Testis (tissue), 2 donors: ENCODE measurements at regions not wholly inside any gene's neighbourhood (a gene's known extent, or its start where the extent isn't known, plus 50 kb on each side); places are given as distances from the start of the nearest gene placed in this dataset.

Experiments used
- POLR2A ChIP-seq: fragments of 450-650 bp; IDR thresholded peaks from one replicate; pipeline ENCODE4 v1.6.1; 2017; ENCODE audit warnings: antibody characterized with exemption, mild to moderate bottlenecking, moderate library complexity
- TF ChIP-seq, protein P1 (sequence below), 3 experiments: fragments of 450-650 bp in 2 of 3; fragments of 200-600 bp in 1 of 3; sonication (generic) in 1 of 3; IDR thresholded peaks; one replicate each; pipeline ENCODE4 v1.5.1; 2016 to 2019; ENCODE audit warnings: antibody characterized with exemption in 3 of 3, mild to moderate bottlenecking in 2 of 3, moderate library complexity in 1 of 3

DNA sequence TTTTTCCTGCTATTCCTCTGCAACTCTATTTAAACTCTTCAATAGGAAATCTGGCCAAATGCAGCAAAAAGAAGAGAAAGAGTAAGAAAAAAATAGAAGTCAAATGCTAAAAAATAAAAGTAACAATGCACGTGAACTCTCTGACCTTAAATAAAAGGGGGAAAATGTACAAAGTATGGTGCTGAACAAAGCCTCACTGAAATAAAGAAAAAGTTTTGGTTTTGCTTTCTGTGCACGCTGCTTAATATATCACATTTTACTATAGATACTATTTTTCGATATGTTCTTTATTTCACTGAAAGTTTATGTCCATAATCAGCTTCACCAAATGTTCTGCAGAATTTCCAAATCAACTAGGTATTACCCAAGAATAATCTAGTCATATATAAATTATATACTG, 396.3 kb downstream of the CBLN2 start:
- TF ChIP-seq POLR2A = no peak
- TF ChIP-seq, protein P1, sequence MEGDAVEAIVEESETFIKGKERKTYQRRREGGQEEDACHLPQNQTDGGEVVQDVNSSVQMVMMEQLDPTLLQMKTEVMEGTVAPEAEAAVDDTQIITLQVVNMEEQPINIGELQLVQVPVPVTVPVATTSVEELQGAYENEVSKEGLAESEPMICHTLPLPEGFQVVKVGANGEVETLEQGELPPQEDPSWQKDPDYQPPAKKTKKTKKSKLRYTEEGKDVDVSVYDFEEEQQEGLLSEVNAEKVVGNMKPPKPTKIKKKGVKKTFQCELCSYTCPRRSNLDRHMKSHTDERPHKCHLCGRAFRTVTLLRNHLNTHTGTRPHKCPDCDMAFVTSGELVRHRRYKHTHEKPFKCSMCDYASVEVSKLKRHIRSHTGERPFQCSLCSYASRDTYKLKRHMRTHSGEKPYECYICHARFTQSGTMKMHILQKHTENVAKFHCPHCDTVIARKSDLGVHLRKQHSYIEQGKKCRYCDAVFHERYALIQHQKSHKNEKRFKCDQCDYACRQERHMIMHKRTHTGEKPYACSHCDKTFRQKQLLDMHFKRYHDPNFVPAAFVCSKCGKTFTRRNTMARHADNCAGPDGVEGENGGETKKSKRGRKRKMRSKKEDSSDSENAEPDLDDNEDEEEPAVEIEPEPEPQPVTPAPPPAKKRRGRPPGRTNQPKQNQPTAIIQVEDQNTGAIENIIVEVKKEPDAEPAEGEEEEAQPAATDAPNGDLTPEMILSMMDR (IDR thresholded peaks at IDR 0.05) = no peak
